ENCODE measurements at regions not wholly inside any gene's neighbourhood (a gene's known extent, or its start where the extent isn't known, plus 50 kb on each side); places are given as distances from the start of the nearest gene placed in this dataset.

DNA sequence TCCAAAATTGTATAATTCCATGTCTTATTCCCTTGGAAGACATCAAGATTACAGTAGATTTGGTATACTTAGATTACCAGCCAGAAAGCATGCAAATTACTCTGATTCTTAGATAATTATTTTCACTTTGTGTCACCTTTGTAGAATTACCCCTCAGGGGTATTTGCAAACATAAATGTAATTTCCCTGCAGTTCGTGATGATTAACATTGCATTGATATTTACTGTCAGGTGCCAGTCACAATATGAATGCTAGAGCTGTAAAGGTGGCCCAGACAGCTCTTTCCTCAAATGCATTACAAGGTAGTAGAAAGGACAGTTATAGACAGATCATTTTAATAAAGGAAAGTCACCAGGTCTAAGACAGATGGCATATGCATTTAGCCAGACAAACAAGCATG, 1537.5 kb upstream of the PIK3C3 start:
- TF ChIP-seq, protein P1, sequence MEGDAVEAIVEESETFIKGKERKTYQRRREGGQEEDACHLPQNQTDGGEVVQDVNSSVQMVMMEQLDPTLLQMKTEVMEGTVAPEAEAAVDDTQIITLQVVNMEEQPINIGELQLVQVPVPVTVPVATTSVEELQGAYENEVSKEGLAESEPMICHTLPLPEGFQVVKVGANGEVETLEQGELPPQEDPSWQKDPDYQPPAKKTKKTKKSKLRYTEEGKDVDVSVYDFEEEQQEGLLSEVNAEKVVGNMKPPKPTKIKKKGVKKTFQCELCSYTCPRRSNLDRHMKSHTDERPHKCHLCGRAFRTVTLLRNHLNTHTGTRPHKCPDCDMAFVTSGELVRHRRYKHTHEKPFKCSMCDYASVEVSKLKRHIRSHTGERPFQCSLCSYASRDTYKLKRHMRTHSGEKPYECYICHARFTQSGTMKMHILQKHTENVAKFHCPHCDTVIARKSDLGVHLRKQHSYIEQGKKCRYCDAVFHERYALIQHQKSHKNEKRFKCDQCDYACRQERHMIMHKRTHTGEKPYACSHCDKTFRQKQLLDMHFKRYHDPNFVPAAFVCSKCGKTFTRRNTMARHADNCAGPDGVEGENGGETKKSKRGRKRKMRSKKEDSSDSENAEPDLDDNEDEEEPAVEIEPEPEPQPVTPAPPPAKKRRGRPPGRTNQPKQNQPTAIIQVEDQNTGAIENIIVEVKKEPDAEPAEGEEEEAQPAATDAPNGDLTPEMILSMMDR (IDR thresholded peaks at IDR 0.05): no peak
- no peak for TF ChIP-seq EP300 (IDR thresholded peaks at IDR 0.05)
- no peak for TF ChIP-seq POLR2A (IDR thresholded peaks at IDR 0.05)
- no peak for TF ChIP-seq POLR2AphosphoS5 (IDR thresholded peaks at IDR 0.05)

Data from sigmoid colon (tissue), 4 donors.